ENCODE measurements at regions not wholly inside any gene's neighbourhood (a gene's known extent, or its start where the extent isn't known, plus 50 kb on each side); places are given as distances from the start of the nearest gene placed in this dataset.

DNA sequence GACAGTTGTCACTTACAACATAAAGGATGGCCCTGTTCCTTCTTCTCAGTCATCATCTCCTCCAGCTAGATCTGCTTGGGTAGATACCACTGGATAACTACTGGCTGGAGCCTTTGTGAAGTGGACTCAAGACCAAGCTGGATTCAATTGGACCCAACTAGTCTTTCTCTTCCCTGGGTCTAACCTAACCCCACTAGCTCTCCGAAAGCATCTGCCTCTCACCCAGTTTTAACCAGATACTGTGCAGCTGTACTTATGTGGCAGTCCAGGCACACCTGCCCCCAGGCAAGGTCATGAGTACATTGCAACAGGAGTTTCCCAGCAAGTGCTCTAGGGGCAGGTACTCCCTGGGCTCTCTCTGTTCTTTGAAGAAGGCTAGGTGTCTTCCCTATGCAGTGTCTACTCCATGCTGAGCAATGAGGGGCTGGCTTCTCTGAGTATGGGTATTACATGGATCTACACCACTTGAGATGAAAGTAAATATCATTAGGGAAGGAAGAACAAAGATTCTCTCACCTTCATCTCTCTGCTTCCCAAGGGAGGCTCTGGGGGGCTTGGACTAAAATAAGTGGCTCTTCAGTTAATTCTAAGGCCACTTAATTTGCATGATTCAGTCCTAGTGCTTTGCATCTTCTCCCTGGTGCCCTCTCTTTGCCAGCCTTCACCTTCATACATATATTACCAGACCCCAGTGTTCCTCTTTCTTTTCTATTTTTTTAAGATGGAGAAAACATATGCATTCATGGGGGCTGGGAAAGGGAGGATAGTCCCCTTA is 236.1 kb downstream of the NXPE2 start:
- TF ChIP-seq, protein P1, sequence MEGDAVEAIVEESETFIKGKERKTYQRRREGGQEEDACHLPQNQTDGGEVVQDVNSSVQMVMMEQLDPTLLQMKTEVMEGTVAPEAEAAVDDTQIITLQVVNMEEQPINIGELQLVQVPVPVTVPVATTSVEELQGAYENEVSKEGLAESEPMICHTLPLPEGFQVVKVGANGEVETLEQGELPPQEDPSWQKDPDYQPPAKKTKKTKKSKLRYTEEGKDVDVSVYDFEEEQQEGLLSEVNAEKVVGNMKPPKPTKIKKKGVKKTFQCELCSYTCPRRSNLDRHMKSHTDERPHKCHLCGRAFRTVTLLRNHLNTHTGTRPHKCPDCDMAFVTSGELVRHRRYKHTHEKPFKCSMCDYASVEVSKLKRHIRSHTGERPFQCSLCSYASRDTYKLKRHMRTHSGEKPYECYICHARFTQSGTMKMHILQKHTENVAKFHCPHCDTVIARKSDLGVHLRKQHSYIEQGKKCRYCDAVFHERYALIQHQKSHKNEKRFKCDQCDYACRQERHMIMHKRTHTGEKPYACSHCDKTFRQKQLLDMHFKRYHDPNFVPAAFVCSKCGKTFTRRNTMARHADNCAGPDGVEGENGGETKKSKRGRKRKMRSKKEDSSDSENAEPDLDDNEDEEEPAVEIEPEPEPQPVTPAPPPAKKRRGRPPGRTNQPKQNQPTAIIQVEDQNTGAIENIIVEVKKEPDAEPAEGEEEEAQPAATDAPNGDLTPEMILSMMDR (IDR thresholded peaks at IDR 0.05), result no peak
- no peak for ATAC-seq (ENCODE audit: low FRiP score)
- no peak for DNase-seq (ENCODE audit: low spot score)

DNA sequence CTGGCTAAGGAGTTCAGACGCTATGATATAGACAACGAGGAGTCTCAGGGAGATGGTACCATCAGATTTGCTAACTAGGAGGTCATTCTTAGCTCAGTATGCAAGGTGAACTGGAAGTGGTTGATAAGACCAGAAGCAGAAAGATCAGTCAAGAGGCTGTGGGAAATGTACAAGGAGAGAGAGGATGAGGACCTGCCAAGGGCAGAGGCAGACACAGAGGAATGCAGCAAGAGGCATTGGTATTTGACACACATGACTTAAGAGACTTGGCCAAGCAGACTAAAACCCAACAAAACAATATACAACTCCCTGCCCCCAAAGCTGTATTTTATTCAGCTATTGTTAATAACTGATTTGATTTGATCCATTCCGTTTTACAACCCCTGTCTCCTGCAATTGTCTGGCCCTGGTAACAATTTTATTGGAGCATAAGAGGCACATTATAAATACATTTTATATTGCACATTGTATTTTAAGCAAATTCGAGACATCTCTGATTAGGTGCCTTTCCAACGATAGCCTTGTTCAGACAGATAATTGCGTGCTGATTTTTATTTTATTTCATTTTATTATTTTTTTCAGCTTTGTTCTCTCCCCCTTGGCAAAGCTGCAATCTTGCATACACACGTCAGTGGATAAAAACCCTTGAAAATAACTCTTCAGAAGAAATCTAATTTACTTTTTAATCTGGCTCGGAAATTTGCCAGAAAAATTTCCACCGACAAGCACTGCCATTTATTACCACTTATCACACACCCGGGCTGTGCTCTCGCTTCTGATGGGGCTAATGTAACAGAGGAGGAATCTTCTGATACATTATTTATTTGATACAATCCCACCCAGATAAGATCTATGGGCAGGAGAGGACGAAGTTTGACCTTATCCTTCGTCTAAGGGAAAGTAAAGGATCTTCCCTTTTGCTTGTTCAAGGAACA is 237.8 kb downstream of the NXPE2 start:
- ATAC-seq (ENCODE audit: low FRiP score) (no peak), DNase-seq (ENCODE audit: low spot score) (no peak)
- TF ChIP-seq, protein P1 (IDR thresholded peaks at IDR 0.05), result no peak

DNA sequence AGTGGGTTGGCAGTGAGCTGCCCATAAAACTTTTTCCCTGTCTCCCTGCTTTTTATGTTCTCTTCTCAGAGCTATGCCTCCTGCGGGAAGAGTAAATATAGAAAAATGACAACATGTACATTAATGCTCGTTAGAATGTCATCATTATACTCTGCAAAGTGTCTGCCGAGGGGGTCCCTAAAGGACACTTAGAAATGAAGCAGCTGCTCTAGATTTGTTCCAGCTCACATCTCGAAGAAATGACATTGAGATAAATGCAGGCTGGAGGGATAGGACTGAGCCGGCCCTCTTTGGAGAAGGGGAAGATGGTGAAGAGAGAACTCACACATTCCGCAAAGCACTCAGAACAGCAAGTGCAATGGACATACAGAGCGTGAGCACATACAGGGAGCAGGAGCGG is 240.0 kb downstream of the NXPE2 start:
- ATAC-seq (ENCODE audit: low FRiP score) (no peak), DNase-seq (ENCODE audit: low spot score) (no peak)
- TF ChIP-seq, protein P1 (IDR thresholded peaks at IDR 0.05), result no peak

DNA sequence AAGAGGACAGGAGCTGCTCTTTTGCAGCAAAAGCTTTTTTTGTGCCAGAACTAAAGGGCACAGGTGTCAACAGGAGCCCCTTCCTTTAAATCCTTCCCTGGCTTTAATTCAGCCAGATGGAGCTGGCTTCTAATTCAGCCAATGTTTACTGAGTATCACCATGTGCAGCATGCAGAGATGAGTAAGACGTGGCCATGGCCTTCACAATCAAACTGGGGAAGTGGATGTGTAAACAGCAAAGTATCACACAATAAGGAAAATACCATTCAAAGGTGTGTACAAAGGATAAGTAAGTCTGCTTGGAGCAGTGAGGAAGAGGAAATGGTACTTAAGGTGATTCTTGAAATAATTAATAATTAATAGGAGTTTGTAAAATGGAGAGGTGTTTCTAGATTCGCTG is 243.4 kb downstream of the NXPE2 start:
- ATAC-seq (ENCODE audit: low FRiP score) (no peak), DNase-seq (ENCODE audit: low spot score) (no peak)
- TF ChIP-seq, protein P1 (IDR thresholded peaks at IDR 0.05), result no peak

DNA sequence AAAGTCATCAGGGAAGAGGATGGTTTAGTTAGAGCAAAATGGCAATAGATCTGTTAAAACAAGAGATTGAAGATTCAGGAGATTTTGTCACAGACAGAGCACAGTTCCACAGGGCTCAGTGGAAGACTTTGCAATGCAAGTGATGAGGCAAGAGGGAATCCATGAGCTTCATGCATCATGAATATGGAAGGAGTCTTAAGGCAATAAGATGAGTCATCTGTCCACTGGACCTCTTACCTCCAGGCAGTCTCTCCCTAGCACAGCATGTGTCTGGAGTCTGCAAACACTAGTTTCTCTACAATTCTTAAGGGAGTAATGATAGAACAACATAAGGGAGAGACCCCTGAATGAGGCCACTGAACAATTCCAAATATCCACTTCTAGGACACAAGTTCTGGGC is 245.7 kb downstream of the NXPE2 start:
- TF ChIP-seq, protein P1 (IDR thresholded peaks at IDR 0.05), result no peak
- DNase-seq (ENCODE audit: low spot score) (no peak), ATAC-seq (ENCODE audit: low FRiP score) (no peak)

DNA sequence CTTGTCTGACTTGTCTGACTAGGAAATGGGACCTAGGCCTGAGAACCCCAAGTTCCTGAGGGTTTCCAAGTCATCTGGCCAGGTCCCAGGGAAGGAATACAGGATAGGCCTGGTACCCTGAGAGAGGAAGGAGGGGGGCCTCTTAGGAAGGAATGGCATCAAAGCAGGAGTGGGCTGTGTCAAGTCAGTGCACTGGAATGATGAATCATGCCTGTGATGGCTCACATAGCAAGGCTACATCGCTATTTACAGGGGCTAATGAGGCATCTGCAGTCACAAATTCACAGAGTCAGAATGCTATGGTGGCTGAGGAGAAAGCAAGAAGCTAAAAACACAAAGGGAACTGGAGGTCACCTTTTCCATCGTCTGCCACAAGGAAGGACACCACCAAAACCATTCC is 247.3 kb downstream of the NXPE2 start:
- DNase-seq (ENCODE audit: low spot score) (no peak), ATAC-seq (ENCODE audit: low FRiP score) (no peak)
- TF ChIP-seq, protein P1 (IDR thresholded peaks at IDR 0.05), result no peak

Measured in omental fat pad (tissue), 3 donors.